Stimulated activated memory B cell treated with anti-CD40 and anti-IgM and Interleukin-4, amounts not matched to agents 10 μg/mL and 1 μg/mL and 100 μg/mL, for 72 hours (primary cell): ENCODE measurements at regions not wholly inside any gene's neighbourhood (a gene's known extent, or its start where the extent isn't known, plus 50 kb on each side); places are given as distances from the start of the nearest gene placed in this dataset.

Experiments used
- ATAC-seq: fragments of 150-1000 bp; cut with Tn5 transposase; 2 replicates; pipeline ENCODE4 v1.10.0; 2021
- H3K27ac Mint-ChIP-seq: one replicate; pipeline ENCODE4 v1.8.0; 2022; ENCODE audit warnings: mild to moderate bottlenecking, mixed read lengths
- H3K27me3 Mint-ChIP-seq: one replicate; pipeline ENCODE4 v1.8.0; 2022; ENCODE audit warnings: mixed read lengths
- H3K36me3 Mint-ChIP-seq: one replicate; pipeline ENCODE4 v1.8.0; 2022; ENCODE audit warnings: mixed read lengths
- H3K4me1 Mint-ChIP-seq: one replicate; pipeline ENCODE4 v1.8.0; 2022; ENCODE audit warnings: mixed read lengths
- H3K4me3 Mint-ChIP-seq: one replicate; pipeline ENCODE4 v1.8.0; 2022; ENCODE audit warnings: mild to moderate bottlenecking, moderate library complexity, mixed read lengths
- H3K9me3 Mint-ChIP-seq: one replicate; pipeline ENCODE4 v1.8.0; 2022; ENCODE audit warnings: mixed read lengths

- H3K9me3 Mint-ChIP-seq = peaks cover 7% of the 10 kb centered on the region
- no peaks in the 10 kb centered on the region for H3K4me1 Mint-ChIP-seq
- no peak overlapping the region for H3K4me3 Mint-ChIP-seq
- no peak for ATAC-seq
- no peak overlapping the region for H3K27ac Mint-ChIP-seq
- no peaks in the 10 kb centered on the region for H3K27me3 Mint-ChIP-seq
- no peaks in the 10 kb centered on the region for H3K36me3 Mint-ChIP-seq
Measured at GRCh38 chr4:156238171-156238570, 284.5 kb upstream of the CTSO start.

GRCh38 chr4:156237231-156237630, 283.6 kb upstream of the CTSO start:
- no peaks in the 10 kb centered on the region for H3K4me1 Mint-ChIP-seq
- H3K27me3 Mint-ChIP-seq = no peaks in the 10 kb centered on the region
- no peaks in the 10 kb centered on the region for H3K36me3 Mint-ChIP-seq
- ATAC-seq = no peak
- H3K4me3 Mint-ChIP-seq = no peak overlapping the region
- H3K9me3 Mint-ChIP-seq = peaks cover 7% of the 10 kb centered on the region
- no peak overlapping the region for H3K27ac Mint-ChIP-seq

GRCh38 chr4:156230176-156230575, 276.5 kb upstream of the CTSO start:
- Mint-ChIP-seq H3K36me3 (no peaks in the 10 kb centered on the region), H3K27me3 (no peaks in the 10 kb centered on the region), H3K4me3 (no peak overlapping the region), H3K4me1 (no peaks in the 10 kb centered on the region), H3K9me3 (peaks cover 3% of the 10 kb centered on the region), H3K27ac (no peak overlapping the region)
- ATAC-seq = no peak

GRCh38 chr4:156228676-156229075, 275.0 kb upstream of the CTSO start:
- Mint-ChIP-seq H3K4me1 (no peaks in the 10 kb centered on the region), H3K27me3 (no peaks in the 10 kb centered on the region), H3K4me3 (no peak overlapping the region), H3K36me3 (no peaks in the 10 kb centered on the region), H3K27ac (no peak overlapping the region), H3K9me3 (no peaks in the 10 kb centered on the region)
- no peak for ATAC-seq

DNA sequence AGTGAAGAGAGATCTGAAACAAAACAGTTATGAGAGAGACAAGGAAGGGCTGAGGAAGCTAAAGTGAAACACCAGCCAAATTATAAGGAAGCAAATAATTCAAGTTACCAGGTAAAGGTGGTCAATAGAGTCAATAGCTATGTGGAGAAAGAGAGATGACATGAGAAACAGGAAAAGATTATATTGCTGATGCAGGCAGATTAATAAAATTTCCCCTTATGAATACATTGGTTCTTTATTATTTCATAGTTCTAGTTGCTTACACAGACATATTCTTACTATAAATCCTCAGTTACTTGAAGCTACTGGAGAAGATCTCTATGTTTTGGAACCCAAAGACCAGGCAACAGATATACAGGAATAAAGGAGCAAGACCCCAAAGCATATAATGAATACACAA, 273.7 kb upstream of the CTSO start:
- Mint-ChIP-seq H3K4me1 (no peaks in the 10 kb centered on the region), H3K27ac (no peak overlapping the region), H3K4me3 (no peak overlapping the region), H3K27me3 (no peaks in the 10 kb centered on the region), H3K36me3 (no peaks in the 10 kb centered on the region), H3K9me3 (no peaks in the 10 kb centered on the region)
- ATAC-seq = no peak

DNA sequence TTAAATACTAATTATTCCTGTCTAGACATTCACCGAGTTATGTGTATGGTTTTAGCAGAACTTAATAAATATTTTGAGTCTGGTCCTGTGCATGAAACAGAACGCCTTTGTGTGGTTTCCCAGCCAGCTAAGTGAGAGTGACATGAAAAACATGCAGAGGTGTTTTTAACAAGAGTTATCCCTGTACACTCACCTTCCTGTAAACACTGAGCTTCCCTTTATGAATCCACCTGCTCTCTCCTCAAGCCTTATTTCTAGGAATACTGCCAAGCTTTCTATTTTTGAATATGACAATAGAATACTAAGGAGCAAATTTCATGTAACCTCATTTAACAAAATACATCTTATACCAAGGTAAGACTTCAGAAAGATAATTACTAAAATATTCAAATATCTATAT, 270.3 kb upstream of the CTSO start:
- Mint-ChIP-seq H3K9me3 (no peaks in the 10 kb centered on the region), H3K4me1 (no peaks in the 10 kb centered on the region), H3K4me3 (no peak overlapping the region), H3K27ac (no peak overlapping the region), H3K27me3 (no peaks in the 10 kb centered on the region), H3K36me3 (no peaks in the 10 kb centered on the region)
- ATAC-seq = no peak

DNA sequence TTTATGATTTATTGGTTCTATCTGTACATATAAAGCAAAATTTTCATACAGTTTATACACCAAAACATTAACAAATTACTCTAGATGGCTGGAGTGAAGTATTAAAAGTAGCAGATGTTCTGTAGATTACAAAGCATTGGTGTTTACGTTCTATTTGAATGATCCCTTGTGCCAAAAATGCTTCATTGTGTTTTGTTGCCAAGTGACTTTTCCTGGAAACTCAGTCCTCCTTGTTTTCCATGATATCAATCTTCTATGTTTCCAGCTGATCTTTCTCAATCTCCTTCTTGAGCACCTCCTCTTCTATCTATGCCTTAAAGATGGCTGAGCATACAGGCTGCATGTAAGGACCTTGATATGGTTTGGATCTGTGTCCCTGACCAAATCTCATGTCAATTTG, 263.6 kb upstream of the CTSO start:
- no peak for ATAC-seq
- H3K9me3 Mint-ChIP-seq = no peaks in the 10 kb centered on the region
- no peak overlapping the region for H3K4me3 Mint-ChIP-seq
- no peaks in the 10 kb centered on the region for H3K4me1 Mint-ChIP-seq
- H3K27ac Mint-ChIP-seq = no peak overlapping the region
- no peaks in the 10 kb centered on the region for H3K36me3 Mint-ChIP-seq
- H3K27me3 Mint-ChIP-seq = no peaks in the 10 kb centered on the region

DNA sequence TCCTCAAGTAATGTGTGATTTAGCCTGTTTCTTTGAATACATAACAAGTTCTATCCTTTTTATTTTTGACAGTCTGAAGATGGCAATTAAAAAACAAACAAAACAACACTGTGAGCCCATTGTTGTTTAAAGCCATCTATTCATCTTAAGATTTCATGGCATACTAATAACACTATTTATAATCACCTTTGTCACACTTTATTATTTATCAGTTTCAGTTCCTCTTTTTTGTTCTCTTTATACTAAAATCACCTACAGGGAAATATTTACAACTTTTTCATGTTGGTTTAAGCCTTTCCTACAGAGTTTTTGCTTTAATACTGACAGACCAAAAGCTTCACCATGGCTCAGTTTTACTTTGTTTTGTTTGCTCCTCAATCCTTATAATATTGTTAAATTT, 247.4 kb upstream of the CTSO start:
- H3K36me3 Mint-ChIP-seq = no peaks in the 10 kb centered on the region
- no peak overlapping the region for H3K27ac Mint-ChIP-seq
- no peaks in the 10 kb centered on the region for H3K27me3 Mint-ChIP-seq
- peaks cover 10% of the 10 kb centered on the region for H3K9me3 Mint-ChIP-seq
- H3K4me3 Mint-ChIP-seq = no peak overlapping the region
- ATAC-seq = no peak
- H3K4me1 Mint-ChIP-seq = no peaks in the 10 kb centered on the region

- ATAC-seq = peak; percentile 34
- Mint-ChIP-seq H3K27me3 (no peaks in the 10 kb centered on the region), H3K9me3 (peaks cover 10% of the 10 kb centered on the region), H3K4me3 (no peak overlapping the region), H3K27ac (no peak overlapping the region), H3K36me3 (no peaks in the 10 kb centered on the region), H3K4me1 (no peaks in the 10 kb centered on the region)
Measured at GRCh38 chr4:156198511-156198910, 244.8 kb upstream of the CTSO start.

DNA sequence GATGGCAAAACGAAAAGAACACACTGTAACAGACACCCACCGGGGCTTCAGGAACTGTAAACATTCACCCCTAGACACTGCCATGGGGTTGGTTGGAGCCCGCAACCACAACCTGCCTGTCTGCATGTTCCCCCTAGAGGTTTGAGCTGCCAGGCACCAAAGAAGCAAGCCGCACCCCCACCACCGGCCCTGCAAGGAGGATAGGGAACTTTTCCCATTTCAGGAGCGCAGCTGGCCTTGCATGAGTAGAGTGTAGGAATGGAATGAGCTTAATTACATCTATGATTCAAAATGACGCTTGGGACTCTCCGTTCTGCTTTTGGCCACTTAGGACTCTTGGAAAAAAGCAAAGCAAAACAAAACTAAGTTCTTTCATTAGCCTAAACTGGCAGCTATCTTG, 243.6 kb upstream of the CTSO start:
- Mint-ChIP-seq H3K4me3 (no peak overlapping the region), H3K36me3 (no peaks in the 10 kb centered on the region), H3K9me3 (peaks cover 10% of the 10 kb centered on the region), H3K27ac (no peak overlapping the region), H3K4me1 (no peaks in the 10 kb centered on the region), H3K27me3 (no peaks in the 10 kb centered on the region)
- no peak for ATAC-seq

DNA sequence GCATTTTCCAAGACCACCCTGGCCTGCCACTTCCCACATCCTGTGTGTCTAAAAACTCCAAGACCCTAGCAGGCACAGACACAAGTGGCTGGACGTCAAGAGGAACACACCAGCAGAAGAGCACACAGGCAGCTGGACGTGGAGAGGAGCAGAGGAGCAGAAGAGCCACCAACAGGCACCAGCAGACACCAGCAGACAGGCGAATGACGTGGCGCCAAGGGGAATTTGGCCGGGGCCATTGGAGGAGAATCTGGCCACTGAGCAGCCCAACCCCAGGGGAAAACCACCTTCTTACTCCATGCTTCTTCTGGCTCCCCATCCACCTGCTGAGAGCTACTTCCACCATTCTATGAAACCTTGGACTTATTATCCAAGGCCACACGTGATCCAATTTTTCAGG, 243.1 kb upstream of the CTSO start:
- Mint-ChIP-seq H3K4me3 (no peak overlapping the region), H3K27me3 (no peaks in the 10 kb centered on the region), H3K9me3 (peaks cover 10% of the 10 kb centered on the region), H3K4me1 (no peaks in the 10 kb centered on the region), H3K27ac (no peak overlapping the region), H3K36me3 (no peaks in the 10 kb centered on the region)
- ATAC-seq = no peak

DNA sequence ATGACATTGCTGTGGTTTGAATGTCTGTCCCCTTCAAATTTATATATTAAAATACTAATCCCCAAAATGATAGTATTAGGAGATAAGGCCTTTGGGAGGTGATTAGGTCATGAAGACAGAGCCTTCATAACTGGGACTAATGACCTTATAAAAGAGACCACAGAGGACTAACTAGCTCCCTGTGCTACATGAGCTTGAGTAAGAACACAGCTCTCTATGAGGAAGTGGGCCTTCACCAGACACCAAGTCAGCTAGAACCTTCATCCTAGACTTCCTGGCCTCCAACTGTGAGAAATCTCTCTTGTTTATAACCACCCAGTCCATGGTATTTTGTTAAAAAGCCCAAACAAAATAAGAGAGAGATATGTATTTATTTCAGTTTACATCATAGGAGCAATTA, 242.2 kb upstream of the CTSO start:
- ATAC-seq = peak; percentile 27
- Mint-ChIP-seq H3K9me3 (peaks cover 10% of the 10 kb centered on the region), H3K4me3 (no peak overlapping the region), H3K4me1 (no peaks in the 10 kb centered on the region), H3K27ac (no peak overlapping the region), H3K27me3 (no peaks in the 10 kb centered on the region), H3K36me3 (no peaks in the 10 kb centered on the region)

DNA sequence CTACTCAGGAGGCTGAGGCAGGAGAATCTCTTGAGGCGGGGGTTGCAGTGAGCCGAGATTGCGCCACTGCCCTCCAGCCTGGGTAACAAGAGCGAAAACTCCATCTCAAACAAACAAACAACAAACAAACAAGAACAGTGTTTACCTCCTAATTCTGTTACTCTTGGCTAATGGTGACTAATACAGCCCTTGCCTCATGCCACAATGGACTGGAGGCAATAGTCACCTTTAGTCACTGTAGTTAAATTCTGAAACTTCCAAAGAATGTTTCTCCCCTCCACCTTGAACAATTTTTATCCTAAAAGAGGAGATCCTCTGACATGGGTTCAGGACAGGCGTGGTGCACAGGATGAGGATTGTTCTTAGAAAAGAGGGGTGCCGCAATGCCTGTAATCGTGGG, 241.2 kb upstream of the CTSO start:
- no peak overlapping the region for H3K27ac Mint-ChIP-seq
- ATAC-seq = no peak
- H3K4me3 Mint-ChIP-seq = no peak overlapping the region
- no peaks in the 10 kb centered on the region for H3K4me1 Mint-ChIP-seq
- H3K27me3 Mint-ChIP-seq = no peaks in the 10 kb centered on the region
- H3K36me3 Mint-ChIP-seq = no peaks in the 10 kb centered on the region
- peaks cover 10% of the 10 kb centered on the region for H3K9me3 Mint-ChIP-seq

- ATAC-seq = no peak
- no peak overlapping the region for H3K4me3 Mint-ChIP-seq
- H3K27me3 Mint-ChIP-seq = no peaks in the 10 kb centered on the region
- no peak overlapping the region for H3K27ac Mint-ChIP-seq
- H3K9me3 Mint-ChIP-seq = peaks cover 13% of the 10 kb centered on the region
- H3K36me3 Mint-ChIP-seq = no peaks in the 10 kb centered on the region
- no peaks in the 10 kb centered on the region for H3K4me1 Mint-ChIP-seq
Measured at GRCh38 chr4:156193800-156194199, 240.1 kb upstream of the CTSO start.

DNA sequence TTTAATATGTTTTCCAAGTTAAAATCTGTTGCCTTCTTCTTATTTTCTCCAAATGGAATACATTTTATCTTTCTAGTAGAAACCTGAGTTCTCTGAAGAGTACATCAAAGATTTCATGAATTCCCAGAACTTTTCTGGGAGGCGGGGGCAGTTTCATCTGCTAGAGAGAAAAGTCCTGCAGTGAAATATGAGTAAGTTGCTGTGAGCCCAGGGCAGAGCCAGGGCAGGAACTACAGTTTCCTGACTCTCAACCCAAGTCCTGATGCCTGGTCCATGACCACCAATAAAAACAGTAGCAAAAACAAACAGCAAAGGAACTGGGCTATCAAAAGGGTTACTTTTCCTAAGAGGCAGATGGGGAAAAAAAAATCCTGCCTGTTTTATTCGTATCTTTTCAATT, 239.4 kb upstream of the CTSO start:
- Mint-ChIP-seq H3K27ac (no peak overlapping the region), H3K9me3 (peaks cover 10% of the 10 kb centered on the region), H3K4me3 (no peak overlapping the region), H3K36me3 (no peaks in the 10 kb centered on the region), H3K4me1 (no peaks in the 10 kb centered on the region), H3K27me3 (no peaks in the 10 kb centered on the region)
- ATAC-seq = no peak

DNA sequence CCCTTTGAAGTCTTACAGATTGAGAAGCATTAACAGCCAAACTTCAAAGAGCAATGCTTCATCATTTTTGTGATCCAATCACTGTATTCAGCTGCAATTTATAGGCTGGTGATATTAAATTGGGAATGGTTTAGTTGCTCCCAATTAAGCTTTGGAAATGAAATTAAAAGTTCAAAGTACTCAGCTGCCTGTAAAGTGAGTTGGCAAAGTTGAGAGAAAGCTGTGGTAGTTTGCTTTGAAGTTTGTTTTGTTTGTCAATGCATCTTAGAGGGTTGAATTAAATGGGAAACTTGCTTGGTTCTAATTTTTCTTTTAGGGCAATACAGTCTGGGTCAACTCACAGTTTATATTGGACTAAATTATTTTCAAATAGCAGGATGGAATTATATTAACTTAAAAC, 238.4 kb upstream of the CTSO start:
- no peaks in the 10 kb centered on the region for H3K27me3 Mint-ChIP-seq
- H3K9me3 Mint-ChIP-seq = peaks cover 8% of the 10 kb centered on the region
- H3K4me1 Mint-ChIP-seq = no peaks in the 10 kb centered on the region
- no peak overlapping the region for H3K4me3 Mint-ChIP-seq
- no peak overlapping the region for H3K27ac Mint-ChIP-seq
- ATAC-seq = no peak
- H3K36me3 Mint-ChIP-seq = no peaks in the 10 kb centered on the region

DNA sequence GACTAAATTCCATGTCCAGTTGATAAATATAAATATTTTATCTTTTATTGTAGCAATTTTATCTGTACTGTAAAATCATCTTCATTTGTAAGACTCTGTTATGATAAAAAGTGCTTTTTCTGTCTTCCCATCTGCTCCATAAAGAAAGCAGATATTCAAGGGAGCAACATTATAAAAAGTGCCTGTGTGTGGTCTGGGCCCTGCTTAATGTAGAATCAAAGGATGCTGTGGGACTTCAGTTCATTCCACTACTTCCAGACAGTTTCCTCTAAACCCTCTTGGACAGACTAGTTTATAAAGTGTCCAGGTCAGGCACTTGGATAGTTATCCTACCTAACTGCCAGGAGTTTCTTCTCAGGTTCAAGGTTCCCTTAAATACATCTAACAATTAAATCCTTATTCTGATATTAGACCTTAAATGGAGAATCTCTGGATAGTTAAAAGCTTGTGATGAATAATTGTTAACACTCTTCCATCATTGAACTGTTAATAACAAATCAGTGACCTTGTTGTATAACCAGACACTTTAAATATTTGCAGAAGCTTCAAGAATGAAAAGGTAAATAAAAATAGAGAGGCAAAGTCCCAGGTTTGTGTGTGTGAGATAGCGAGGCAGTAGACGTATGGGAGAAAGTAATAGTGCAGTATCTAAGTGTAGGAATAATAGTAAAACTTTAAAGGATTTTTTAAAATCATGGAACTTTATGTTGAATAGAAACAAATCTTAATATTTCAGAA, 237.5 kb upstream of the CTSO start:
- Mint-ChIP-seq H3K4me3 (no peak overlapping the region), H3K27me3 (no peaks in the 10 kb centered on the region), H3K27ac (no peak overlapping the region), H3K9me3 (peaks cover 3% of the 10 kb centered on the region), H3K36me3 (no peaks in the 10 kb centered on the region), H3K4me1 (no peaks in the 10 kb centered on the region)
- ATAC-seq = no peak
